PFSK-1 (cell line): ENCODE measurements at regions not wholly inside any gene's neighbourhood (a gene's known extent, or its start where the extent isn't known, plus 50 kb on each side); places are given as distances from the start of the nearest gene placed in this dataset.

Experiments
- REST ChIP-seq, 2 experiments: IDR thresholded peaks; 2 replicates each; pipeline versions ENCODE4 v1.6.1 to v1.8.0; 2011 to 2012; ENCODE audit warnings: low read depth in 2 of 2, low read length in 2 of 2, control low read depth in 1 of 2, inconsistent platforms in 1 of 2, mild to moderate bottlenecking in 1 of 2, moderate library complexity in 1 of 2; ENCODE audit not compliant: insufficient read depth in 1 of 2
- SIN3A ChIP-seq: IDR thresholded peaks from 2 replicates; pipeline ENCODE4 v1.6.1; 2012; ENCODE audit warnings: mild to moderate bottlenecking, low read length, moderate library complexity, borderline replicate concordance; ENCODE audit not compliant: insufficient read depth

GRCh38 chr19:31113293-31113692 is 235.9 kb downstream of the TSHZ3 start:
- TF ChIP-seq REST (IDR thresholded peaks at IDR 0.05; ENCODE audit: insufficient read depth in 1 of 2, low read depth in 2 of 2, low read length in 2 of 2) (no peak), SIN3A (no peak)
